ENCODE measurements at regions not wholly inside any gene's neighbourhood (a gene's known extent, or its start where the extent isn't known, plus 50 kb on each side); places are given as distances from the start of the nearest gene placed in this dataset.

GRCh38 chr6:130529569-130530149 lies 163.8 kb downstream of the TMEM200A start:
- Histone ChIP-seq H3K4me3 (replicated peaks; ENCODE audit: low read depth, low read length) (no peak overlapping the region), H3K27me3 (replicated peaks; ENCODE audit: control insufficient read depth, insufficient read depth, low read length) (no peaks in the 10 kb centered on the region), H3K36me3 (ENCODE audit: control insufficient read depth, insufficient read depth, low read length) (no peaks in the 10 kb centered on the region)
- no peak for TF ChIP-seq CTCF (IDR thresholded peaks at IDR 0.05; ENCODE audit: insufficient read depth, low read length, poor library complexity, severe bottlenecking)
- DNase-seq (ENCODE audit: extremely low read depth, insufficient read length), result no peak

GRCh38 chr6:130534627-130535026 lies 168.8 kb downstream of the TMEM200A start:
- TF ChIP-seq CTCF (IDR thresholded peaks at IDR 0.05; ENCODE audit: insufficient read depth, low read length, poor library complexity, severe bottlenecking), result no peak
- Histone ChIP-seq H3K36me3 (ENCODE audit: control insufficient read depth, insufficient read depth, low read length) (no peaks in the 10 kb centered on the region), H3K4me3 (replicated peaks; ENCODE audit: low read depth, low read length) (no peak overlapping the region), H3K27me3 (replicated peaks; ENCODE audit: control insufficient read depth, insufficient read depth, low read length) (no peaks in the 10 kb centered on the region)
- no peak for DNase-seq (ENCODE audit: extremely low read depth, insufficient read length)

- Histone ChIP-seq H3K27me3 (replicated peaks; ENCODE audit: control insufficient read depth, insufficient read depth, low read length) (no peaks in the 10 kb centered on the region), H3K4me3 (replicated peaks; ENCODE audit: low read depth, low read length) (no peak overlapping the region), H3K36me3 (ENCODE audit: control insufficient read depth, insufficient read depth, low read length) (no peaks in the 10 kb centered on the region)
- no peak for DNase-seq (ENCODE audit: extremely low read depth, insufficient read length)
- TF ChIP-seq CTCF (IDR thresholded peaks at IDR 0.05; ENCODE audit: insufficient read depth, low read length, poor library complexity, severe bottlenecking), result no peak
Observed at GRCh38 chr6:130535242-130535641, 169.4 kb downstream of the TMEM200A start.

- TF ChIP-seq CTCF (IDR thresholded peaks at IDR 0.05; ENCODE audit: insufficient read depth, low read length, poor library complexity, severe bottlenecking), result no peak
- no peaks in the 10 kb centered on the region for H3K27me3 ChIP-seq (replicated peaks; ENCODE audit: control insufficient read depth, insufficient read depth, low read length)
- no peak overlapping the region for H3K4me3 ChIP-seq (replicated peaks; ENCODE audit: low read depth, low read length)
- no peaks in the 10 kb centered on the region for H3K36me3 ChIP-seq (ENCODE audit: control insufficient read depth, insufficient read depth, low read length)
- no peak for DNase-seq (ENCODE audit: extremely low read depth, insufficient read length)
Observed at GRCh38 chr6:130537447-130537846, 171.6 kb downstream of the TMEM200A start.

GRCh38 chr6:130547723-130548122 lies 181.9 kb downstream of the TMEM200A start:
- Histone ChIP-seq H3K27me3 (replicated peaks; ENCODE audit: control insufficient read depth, insufficient read depth, low read length) (no peaks in the 10 kb centered on the region), H3K36me3 (ENCODE audit: control insufficient read depth, insufficient read depth, low read length) (no peaks in the 10 kb centered on the region), H3K4me3 (replicated peaks; ENCODE audit: low read depth, low read length) (no peak overlapping the region)
- no peak for DNase-seq (ENCODE audit: extremely low read depth, insufficient read length)
- TF ChIP-seq CTCF (IDR thresholded peaks at IDR 0.05; ENCODE audit: insufficient read depth, low read length, poor library complexity, severe bottlenecking), result no peak
